B cell (primary cell): ENCODE measurements at regions not wholly inside any gene's neighbourhood (a gene's known extent, or its start where the extent isn't known, plus 50 kb on each side); places are given as distances from the start of the nearest gene placed in this dataset.

ENCODE experiments used
- ATAC-seq: fragments of 200-7000 bp; cut with Tn5 transposase; one replicate; pipeline ENCODE4 v1.10.0; 2021; ENCODE audit warnings: low read depth, mild to moderate bottlenecking, moderate number of reproducible peaks, moderate library complexity
- CTCF ChIA-PET: fragments of 350-600 bp; sonication (Branson Sonifier 250); formaldehyde crosslinking; loops from one replicate; lab custom pipeline; 2021; ENCODE audit warnings: antibody characterized with exemption, inconsistent platforms; lab: Charles Lee
- POLR2A ChIA-PET: fragments of 350-600 bp; sonication (Branson Sonifier 250); formaldehyde crosslinking; loops from one replicate; lab custom pipeline; 2021; ENCODE audit warnings: antibody characterized with exemption; lab: Charles Lee
- DNase-seq: peaks from one replicate; pipeline ENCODE4 v3.0.0; 2013
- H2AFZ ChIP-seq: 2 replicates; pipeline ENCODE4 v1.6.1; 2012; ENCODE audit warnings: mild to moderate bottlenecking, low read depth, low read length; ENCODE audit not compliant: insufficient read depth, poor library complexity, severe bottlenecking
- H3K27ac ChIP-seq, 2 donors: 1 replicate in 1 of 2; 2 replicates in 1 of 2; pipeline ENCODE4 v1.5.1; 2012 to 2013; ENCODE audit warnings: low read length in 2 of 2, mild to moderate bottlenecking in 2 of 2, moderate library complexity in 1 of 2
- H3K27me3 ChIP-seq, 4 experiments: fragments of 200-600 bp in 1 of 4; sonication (generic) in 1 of 4; replicated peaks in 1 of 4; 1 replicate in 2 of 4; 2 replicates in 2 of 4; pipeline versions ENCODE4 v1.6.1 to v1.7.0; 2013 to 2016; ENCODE audit warnings: low read length in 3 of 4, mild to moderate bottlenecking in 2 of 4, mixed read lengths in 1 of 4, moderate library complexity in 1 of 4; ENCODE audit not compliant: insufficient read depth in 4 of 4, control insufficient read depth in 3 of 4; ENCODE audit errors: control extremely low read depth in 1 of 4
- H3K36me3 ChIP-seq, 2 experiments: replicated peaks in 1 of 2; 1 replicate in 1 of 2; 2 replicates in 1 of 2; pipeline versions ENCODE4 v1.6.1 to v1.7.1; 2013; ENCODE audit warnings: low read length in 1 of 2; ENCODE audit not compliant: insufficient read depth in 2 of 2, control insufficient read depth in 1 of 2; ENCODE audit errors: control extremely low read depth in 1 of 2, extremely low read depth in 1 of 2
- H3K4me1 ChIP-seq, 2 donors: fragments of 200-600 bp in 1 of 2; sonication (generic) in 1 of 2; 1 replicate in 1 of 2; 2 replicates in 1 of 2; pipeline versions ENCODE4 v1.5.1 to v1.6.1; 2013 to 2017; ENCODE audit warnings: low read length in 2 of 2; ENCODE audit not compliant: control insufficient read depth in 2 of 2, insufficient read depth in 2 of 2
- H3K4me2 ChIP-seq: replicated peaks from 2 replicates; pipeline ENCODE3; 2012; ENCODE audit warnings: mild to moderate bottlenecking, low read depth, low read length; ENCODE audit not compliant: poor library complexity, severe bottlenecking
- H3K4me3 ChIP-seq, 5 experiments: fragments of 200-600 bp in 1 of 5; sonication (generic) in 1 of 5; 1 replicate in 3 of 5; 2 replicates in 2 of 5; pipeline versions ENCODE4 v1.5.1 to v1.7.0; 2011 to 2016; ENCODE audit warnings: low read length in 4 of 5, mild to moderate bottlenecking in 4 of 5, low read depth in 2 of 5, control low read depth in 1 of 5, moderate library complexity in 1 of 5; ENCODE audit not compliant: insufficient read depth in 1 of 5; ENCODE audit errors: control extremely low read depth in 1 of 5, extremely low read depth in 1 of 5
- H3K79me2 ChIP-seq: fragments of 200-600 bp; sonication (generic); one replicate; pipeline ENCODE4 v1.6.0; 2016; ENCODE audit warnings: low read length; ENCODE audit not compliant: control insufficient read depth, insufficient read depth
- H3K9ac ChIP-seq: fragments of 200-600 bp; sonication (generic); 2 replicates; pipeline ENCODE4 v1.6.1; 2017; ENCODE audit warnings: mild to moderate bottlenecking, low read length, moderate library complexity
- H3K9me3 ChIP-seq, 3 donors: one replicate each; pipeline versions ENCODE4 v1.6.1 to v1.7.1; 2013; ENCODE audit warnings: low read length in 2 of 3; ENCODE audit not compliant: control insufficient read depth in 2 of 3, insufficient read depth in 1 of 3; ENCODE audit errors: control extremely low read depth in 1 of 3
- H4K20me1 ChIP-seq: 2 replicates; pipeline ENCODE4 v1.6.0; 2012; ENCODE audit warnings: mild to moderate bottlenecking, low read length; ENCODE audit not compliant: insufficient read depth, control insufficient read depth, poor library complexity, severe bottlenecking
- H3K27ac Mint-ChIP-seq: one replicate; pipeline ENCODE4 v1.8.0; 2021; ENCODE audit warnings: mixed read lengths
- H3K27me3 Mint-ChIP-seq: one replicate; pipeline ENCODE4 v1.8.0; 2021; ENCODE audit warnings: mixed read lengths
- H3K4me1 Mint-ChIP-seq: one replicate; pipeline ENCODE4 v1.8.0; 2021; ENCODE audit warnings: mixed read lengths
- H3K4me3 Mint-ChIP-seq: one replicate; pipeline ENCODE4 v1.8.0; 2021; ENCODE audit warnings: mixed read lengths
- H3K9me3 Mint-ChIP-seq: one replicate; pipeline ENCODE4 v1.8.0; 2022; ENCODE audit warnings: mixed read lengths; ENCODE audit not compliant: insufficient read depth
- CTCF ChIP-seq: fragments of 200-600 bp; IDR thresholded peaks from one replicate; pipeline ENCODE4 v1.8.0; 2022; ENCODE audit warnings: antibody characterized with exemption, mild to moderate bottlenecking
- EZH2 ChIP-seq: IDR thresholded peaks from 2 replicates; pipeline ENCODE4 v1.6.1; 2012; ENCODE audit warnings: borderline replicate concordance, low read depth, mild to moderate bottlenecking, moderate library complexity, low read length; ENCODE audit not compliant: insufficient read depth, poor library complexity, severe bottlenecking
- WGBS: methylation state at CpG from one replicate; pipeline ENCODE4 v1.1.5; 2013; ENCODE audit warnings: missing lambda C conversion rate; ENCODE audit not compliant: insufficient coverage; 5-methylcytosine and 5-hydroxymethylcytosine counted together
- intact Hi-C: fragments of 100-400 bp; cut with micrococcal nuclease; formaldehyde crosslinking; loops from one replicate; pipeline ENCODE4 v1.10.0; 2022

- DNase-seq (no peak), ATAC-seq (no peak)
- H3K4me3 ChIP-seq: no peak overlapping the region
- H3K9me3 ChIP-seq: no peaks in the 10 kb centered on the region
- no peak overlapping the region for H3K27ac ChIP-seq
- ChIA-PET POLR2A (no interaction called here), CTCF (no interaction called here)
- Mint-ChIP-seq H3K4me3 (no peak overlapping the region), H3K27ac (no peak overlapping the region), H3K9me3 (peaks cover 3% of the 10 kb centered on the region), H3K27me3 (no peaks in the 10 kb centered on the region), H3K4me1 (no peaks in the 10 kb centered on the region)
- no peak overlapping the region for H2AFZ ChIP-seq
- 100% methylated on average over 1 of the region's 3 CpGs for WGBS
- no peaks in the 10 kb centered on the region for H3K79me2 ChIP-seq
- no peaks in the 10 kb centered on the region for H3K4me1 ChIP-seq
- H3K36me3 ChIP-seq: no peaks in the 10 kb centered on the region
- H4K20me1 ChIP-seq: no peaks in the 10 kb centered on the region
- no peak overlapping the region for H3K4me2 ChIP-seq
- intact Hi-C loops: no loop called here
- no peaks in the 10 kb centered on the region for H3K27me3 ChIP-seq
- TF ChIP-seq CTCF (no peak), EZH2 (no peak)
- H3K9ac ChIP-seq: no peak overlapping the region
These were observed 487.1 kb upstream of the C1orf87 start for GRCh38 chr1:60560701-60561100.

- CTCF ChIA-PET: no interaction called here
- Histone ChIP-seq H3K27me3 (no peaks in the 10 kb centered on the region), H3K4me3 (no peak overlapping the region), H3K36me3 (no peaks in the 10 kb centered on the region), H4K20me1 (no peaks in the 10 kb centered on the region), H2AFZ (no peak overlapping the region), H3K79me2 (no peaks in the 10 kb centered on the region), H3K27ac (no peak overlapping the region), H3K4me1 (no peaks in the 10 kb centered on the region), H3K4me2 (no peak overlapping the region), H3K9ac (no peak overlapping the region), H3K9me3 (no peaks in the 10 kb centered on the region)
- Mint-ChIP-seq H3K4me3 (no peak overlapping the region), H3K27ac (no peak overlapping the region), H3K9me3 (peaks cover 3% of the 10 kb centered on the region), H3K4me1 (no peaks in the 10 kb centered on the region), H3K27me3 (no peaks in the 10 kb centered on the region)
- POLR2A ChIA-PET: no interaction called here
- no CpG with 5 or more reads among the region's 2 CpGs for WGBS
- DNase-seq (no peak), ATAC-seq (no peak)
- intact Hi-C loops: no loop called here
- TF ChIP-seq EZH2 (no peak), CTCF (no peak)
These were observed 484.7 kb upstream of the C1orf87 start for GRCh38 chr1:60558236-60558635.
